ENCODE measurements at regions not wholly inside any gene's neighbourhood (a gene's known extent, or its start where the extent isn't known, plus 50 kb on each side); places are given as distances from the start of the nearest gene placed in this dataset.

DNA sequence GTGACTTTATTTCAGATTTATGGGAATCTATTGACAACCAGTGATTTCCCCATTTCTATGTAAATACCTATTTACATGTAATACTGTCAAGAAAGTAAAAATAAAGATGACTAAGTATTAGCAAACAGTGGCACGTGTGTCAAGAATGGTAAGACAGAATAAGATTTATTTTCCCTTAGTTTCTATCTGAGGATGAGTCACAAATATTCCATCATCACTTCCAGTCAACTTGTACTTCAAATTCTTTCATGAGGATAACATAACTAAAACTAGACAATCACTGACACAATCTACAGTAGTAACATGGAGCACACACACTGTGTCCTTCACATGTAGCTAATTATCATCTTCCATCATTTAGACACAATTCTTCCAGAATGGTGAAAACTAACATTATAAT, 625.3 kb upstream of the PCDH7 start:
- intact Hi-C loops (cut with micrococcal nuclease), result no loop called here
- Histone ChIP-seq H3K9me3 (ENCODE audit: control extremely low read depth in 1 of 3, control insufficient read depth in 2 of 3, insufficient read depth in 1 of 3, low read length in 2 of 3) (peaks cover 1 to 8% (median 3%) of the 10 kb centered on the region in 3 donors), H3K4me2 (replicated peaks; ENCODE audit: low read depth, low read length, poor library complexity, severe bottlenecking) (no peak overlapping the region), H3K4me1 (ENCODE audit: control insufficient read depth in 2 of 2, insufficient read depth in 2 of 2, low read length in 2 of 2) (no peaks in the 10 kb centered on the region), H3K9ac (ENCODE audit: low read length) (no peak overlapping the region), H4K20me1 (ENCODE audit: control insufficient read depth, insufficient read depth, low read length, poor library complexity, severe bottlenecking) (no peaks in the 10 kb centered on the region), H3K27ac (ENCODE audit: low read length in 2 of 2) (no peak overlapping the region), H2AFZ (ENCODE audit: insufficient read depth, low read depth, low read length, poor library complexity, severe bottlenecking) (no peak overlapping the region), H3K4me3 (ENCODE audit: control extremely low read depth in 1 of 5, extremely low read depth in 1 of 5, insufficient read depth in 1 of 5, low read depth in 2 of 5, low read length in 4 of 5) (no peak overlapping the region), H3K36me3 (replicated peaks in 1 of 2; ENCODE audit: control extremely low read depth in 1 of 2, control insufficient read depth in 1 of 2, extremely low read depth in 1 of 2, insufficient read depth in 2 of 2, low read length in 1 of 2) (no peaks in the 10 kb centered on the region), H3K79me2 (ENCODE audit: control insufficient read depth, insufficient read depth, low read length) (no peaks in the 10 kb centered on the region), H3K27me3 (replicated peaks in 1 of 4; ENCODE audit: control extremely low read depth in 1 of 4, control insufficient read depth in 3 of 4, insufficient read depth in 4 of 4, low read length in 3 of 4) (no peaks in the 10 kb centered on the region)
- TF ChIP-seq, protein P1, sequence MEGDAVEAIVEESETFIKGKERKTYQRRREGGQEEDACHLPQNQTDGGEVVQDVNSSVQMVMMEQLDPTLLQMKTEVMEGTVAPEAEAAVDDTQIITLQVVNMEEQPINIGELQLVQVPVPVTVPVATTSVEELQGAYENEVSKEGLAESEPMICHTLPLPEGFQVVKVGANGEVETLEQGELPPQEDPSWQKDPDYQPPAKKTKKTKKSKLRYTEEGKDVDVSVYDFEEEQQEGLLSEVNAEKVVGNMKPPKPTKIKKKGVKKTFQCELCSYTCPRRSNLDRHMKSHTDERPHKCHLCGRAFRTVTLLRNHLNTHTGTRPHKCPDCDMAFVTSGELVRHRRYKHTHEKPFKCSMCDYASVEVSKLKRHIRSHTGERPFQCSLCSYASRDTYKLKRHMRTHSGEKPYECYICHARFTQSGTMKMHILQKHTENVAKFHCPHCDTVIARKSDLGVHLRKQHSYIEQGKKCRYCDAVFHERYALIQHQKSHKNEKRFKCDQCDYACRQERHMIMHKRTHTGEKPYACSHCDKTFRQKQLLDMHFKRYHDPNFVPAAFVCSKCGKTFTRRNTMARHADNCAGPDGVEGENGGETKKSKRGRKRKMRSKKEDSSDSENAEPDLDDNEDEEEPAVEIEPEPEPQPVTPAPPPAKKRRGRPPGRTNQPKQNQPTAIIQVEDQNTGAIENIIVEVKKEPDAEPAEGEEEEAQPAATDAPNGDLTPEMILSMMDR (IDR thresholded peaks at IDR 0.05), result no peak
- TF ChIP-seq EZH2 (IDR thresholded peaks at IDR 0.05; ENCODE audit: borderline replicate concordance, insufficient read depth, low read depth, low read length, poor library complexity, severe bottlenecking), result no peak
- Mint-ChIP-seq H3K4me1 (no peaks in the 10 kb centered on the region), H3K4me3 (no peak overlapping the region), H3K27ac (no peak overlapping the region), H3K27me3 (no peaks in the 10 kb centered on the region), H3K9me3 (ENCODE audit: insufficient read depth) (peaks cover 2% of the 10 kb centered on the region)
- ChIA-PET POLR2A (no interaction called here), CTCF (no interaction called here)
- no peak for ATAC-seq (ENCODE audit: low read depth)
- DNase-seq, result no peak
- WGBS (ENCODE audit: insufficient coverage), result no CpG with 5 or more reads among the region's 1 CpG

DNA sequence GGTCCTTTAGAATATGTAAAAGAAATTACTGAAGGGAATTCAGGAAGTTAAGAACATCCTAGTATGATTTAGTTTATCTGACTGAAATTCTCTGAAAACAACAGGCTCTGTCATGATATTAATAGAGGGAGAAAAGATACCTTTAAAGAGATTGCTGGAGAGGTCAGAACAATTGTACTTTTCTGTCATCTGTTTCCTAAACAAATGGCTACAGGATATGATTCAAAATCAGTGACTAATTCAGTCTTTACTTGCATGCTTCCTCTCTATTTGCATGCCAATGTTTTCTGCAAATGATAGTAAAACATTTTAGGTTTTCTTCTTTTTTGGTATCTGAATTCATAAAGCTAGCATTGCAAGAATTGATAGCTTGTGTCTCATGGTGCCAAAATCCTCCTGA, 616.7 kb upstream of the PCDH7 start:
- Histone ChIP-seq H2AFZ (ENCODE audit: insufficient read depth, low read depth, low read length, poor library complexity, severe bottlenecking) (no peak overlapping the region), H3K79me2 (ENCODE audit: control insufficient read depth, insufficient read depth, low read length) (no peaks in the 10 kb centered on the region), H3K9ac (ENCODE audit: low read length) (no peak overlapping the region), H3K27ac (ENCODE audit: low read length in 2 of 2) (no peak overlapping the region), H3K4me2 (replicated peaks; ENCODE audit: low read depth, low read length, poor library complexity, severe bottlenecking) (no peak overlapping the region), H3K4me1 (ENCODE audit: control insufficient read depth in 2 of 2, insufficient read depth in 2 of 2, low read length in 2 of 2) (no peaks in the 10 kb centered on the region), H3K36me3 (replicated peaks in 1 of 2; ENCODE audit: control extremely low read depth in 1 of 2, control insufficient read depth in 1 of 2, extremely low read depth in 1 of 2, insufficient read depth in 2 of 2, low read length in 1 of 2) (no peaks in the 10 kb centered on the region), H3K27me3 (replicated peaks in 1 of 4; ENCODE audit: control extremely low read depth in 1 of 4, control insufficient read depth in 3 of 4, insufficient read depth in 4 of 4, low read length in 3 of 4) (no peaks in the 10 kb centered on the region), H4K20me1 (ENCODE audit: control insufficient read depth, insufficient read depth, low read length, poor library complexity, severe bottlenecking) (no peaks in the 10 kb centered on the region), H3K4me3 (ENCODE audit: control extremely low read depth in 1 of 5, extremely low read depth in 1 of 5, insufficient read depth in 1 of 5, low read depth in 2 of 5, low read length in 4 of 5) (no peak overlapping the region), H3K9me3 (ENCODE audit: control extremely low read depth in 1 of 3, control insufficient read depth in 2 of 3, insufficient read depth in 1 of 3, low read length in 2 of 3) (peaks cover 0 to 3% (median 0%) of the 10 kb centered on the region in 3 donors)
- ATAC-seq (ENCODE audit: low read depth), result no peak
- Mint-ChIP-seq H3K27ac (no peak overlapping the region), H3K9me3 (ENCODE audit: insufficient read depth) (peaks cover 2% of the 10 kb centered on the region), H3K27me3 (no peaks in the 10 kb centered on the region), H3K4me1 (no peaks in the 10 kb centered on the region), H3K4me3 (no peak overlapping the region)
- no peak for DNase-seq
- ChIA-PET CTCF (no interaction called here), POLR2A (no interaction called here)
- TF ChIP-seq EZH2 (IDR thresholded peaks at IDR 0.05; ENCODE audit: borderline replicate concordance, insufficient read depth, low read depth, low read length, poor library complexity, severe bottlenecking), result no peak
- TF ChIP-seq, protein P1 (IDR thresholded peaks at IDR 0.05), result no peak
- intact Hi-C loops (cut with micrococcal nuclease), result no loop called here

Measured in B cell (primary cell).